IMR-90 (cell line): ENCODE measurements at regions not wholly inside any gene's neighbourhood (a gene's known extent, or its start where the extent isn't known, plus 50 kb on each side); places are given as distances from the start of the nearest gene placed in this dataset.

Experiments
- ATAC-seq: fragments of 200-7000 bp; cut with Tn5 transposase; 2 replicates; pipeline ENCODE4 v1.9.1; 2020; ENCODE audit warnings: low read depth, mild to moderate bottlenecking, moderate library complexity
- BruUV-seq: library from RNA; stranded (reverse); fragments of 400-500 nt; replicated peaks from 2 replicates; lab custom pipeline; 2021; lab: Mats Ljungman, UMichigan
- CTCF ChIA-PET: fragments of 300-600 bp; formaldehyde crosslinking; extraction: SDS; loops from one replicate; lab custom pipeline; 2021; ENCODE audit warnings: antibody characterized with exemption; lab: Yijun Ruan, JAX
- POLR2A ChIA-PET: fragments of 300-600 bp; sonication (Branson Sonifier 250); formaldehyde crosslinking; loops from one replicate; lab custom pipeline; 2022; ENCODE audit warnings: antibody characterized with exemption; ENCODE audit not compliant: unreplicated experiment; lab: Charles Lee
- DNase-seq: peaks from one replicate; pipeline ENCODE4 v3.0.0; 2013
- H2AFZ ChIP-seq: replicated peaks from 2 replicates; pipeline ENCODE3; 2013; ENCODE audit warnings: low read length, mild to moderate bottlenecking; ENCODE audit not compliant: poor library complexity
- H2AK5ac ChIP-seq: 2 replicates; pipeline ENCODE4 v1.6.1; 2013; ENCODE audit warnings: low read depth, low read length, inconsistent platforms
- H2AK9ac ChIP-seq: replicated peaks from 2 replicates; pipeline ENCODE3; 2013; ENCODE audit warnings: mild to moderate bottlenecking, low read depth, low read length, moderate library complexity; ENCODE audit not compliant: poor library complexity
- H2BK120ac ChIP-seq: 2 replicates; pipeline ENCODE4 v1.6.1; 2013; ENCODE audit warnings: low read depth, low read length, inconsistent platforms
- H2BK15ac ChIP-seq: 3 replicates; pipeline ENCODE4 v1.6.1; 2013; ENCODE audit warnings: low read depth, low read length, inconsistent platforms
- H2BK20ac ChIP-seq: 2 replicates; pipeline ENCODE4 v1.6.1; 2013; ENCODE audit warnings: low read depth, mild to moderate bottlenecking, inconsistent platforms, low read length, moderate library complexity
- H2BK5ac ChIP-seq: 2 replicates; pipeline ENCODE4 v1.6.1; 2013; ENCODE audit warnings: mild to moderate bottlenecking, low read depth, low read length, inconsistent platforms; ENCODE audit not compliant: poor library complexity, severe bottlenecking
- H3K14ac ChIP-seq: replicated peaks from 2 replicates; pipeline ENCODE4 v1.6.1; 2013; ENCODE audit warnings: low read depth, low read length, inconsistent platforms
- H3K18ac ChIP-seq: 2 replicates; pipeline ENCODE4 v1.6.1; 2013; ENCODE audit warnings: low read depth, low read length, control low read depth
- H3K23ac ChIP-seq: 2 replicates; pipeline ENCODE4 v1.6.1; 2013; ENCODE audit warnings: low read depth, low read length, inconsistent platforms
- H3K27ac ChIP-seq: 2 replicates; pipeline ENCODE4 v1.5.1; 2013; ENCODE audit warnings: mild to moderate bottlenecking, control low read depth, low read length; ENCODE audit not compliant: insufficient read depth
- H3K27me3 ChIP-seq: 2 replicates; pipeline ENCODE4 v1.6.1; 2013; ENCODE audit warnings: low read length; ENCODE audit not compliant: control insufficient read depth, insufficient read depth
- H3K36me3 ChIP-seq: 2 replicates; pipeline ENCODE4 v1.6.1; 2013; ENCODE audit warnings: low read length, mixed read lengths; ENCODE audit not compliant: control insufficient read depth, insufficient read depth
- H3K4ac ChIP-seq: 2 replicates; pipeline ENCODE4 v1.6.1; 2013; ENCODE audit warnings: low read depth, low read length, inconsistent platforms
- H3K4me1 ChIP-seq: 2 replicates; pipeline ENCODE4 v1.6.1; 2013; ENCODE audit warnings: low read length, mixed read lengths; ENCODE audit not compliant: control insufficient read depth, insufficient read depth
- H3K4me2 ChIP-seq: 2 replicates; pipeline ENCODE4 v1.6.1; 2013; ENCODE audit warnings: low read depth, mild to moderate bottlenecking, control low read depth, low read length, moderate library complexity
- H3K4me3 ChIP-seq: 2 replicates; pipeline ENCODE4 v1.5.1; 2013; ENCODE audit warnings: low read depth, mild to moderate bottlenecking, control low read depth, low read length, moderate library complexity; ENCODE audit not compliant: insufficient read depth
- H3K56ac ChIP-seq: 2 replicates; pipeline ENCODE4 v1.6.1; 2013; ENCODE audit warnings: low read length, inconsistent platforms; ENCODE audit not compliant: insufficient read depth; ENCODE audit errors: extremely low read depth
- H3K79me1 ChIP-seq, 2 experiments: 2 replicates each; pipeline ENCODE4 v1.6.1; 2013; ENCODE audit warnings: low read length in 2 of 2, inconsistent platforms in 1 of 2, low read depth in 1 of 2
- H3K9ac ChIP-seq: 2 replicates; pipeline ENCODE4 v1.6.1; 2013; ENCODE audit warnings: low read depth, low read length, control low read depth
- H3K9me1 ChIP-seq: 2 replicates; pipeline ENCODE4 v1.6.1; 2013; ENCODE audit warnings: low read length, inconsistent platforms; ENCODE audit not compliant: insufficient read depth
- H3K9me3 ChIP-seq: 2 replicates; pipeline ENCODE4 v1.6.1; 2013; ENCODE audit warnings: low read length; ENCODE audit not compliant: control insufficient read depth, insufficient read depth
- H4K20me1 ChIP-seq: 2 replicates; pipeline ENCODE4 v1.6.1; 2013; ENCODE audit warnings: low read length, inconsistent platforms; ENCODE audit not compliant: insufficient read depth
- H4K5ac ChIP-seq: 2 replicates; pipeline ENCODE4 v1.6.1; 2013; ENCODE audit warnings: mild to moderate bottlenecking, low read depth, low read length, control low read depth
- H4K8ac ChIP-seq, 2 experiments: 2 replicates each; pipeline ENCODE4 v1.6.1; 2013; ENCODE audit warnings: low read depth in 2 of 2, low read length in 2 of 2, control low read depth in 1 of 2, inconsistent platforms in 1 of 2
- H4K91ac ChIP-seq: 2 replicates; pipeline ENCODE4 v1.6.1; 2013; ENCODE audit warnings: low read depth, low read length, inconsistent platforms; ENCODE audit not compliant: insufficient read depth
- BHLHE40 ChIP-seq: fragments of 150-350 bp; IDR thresholded peaks from 2 replicates; pipeline ENCODE4 v1.6.1; 2016; ENCODE audit warnings: mild to moderate bottlenecking, low read depth, low read length
- CEBPB ChIP-seq: IDR thresholded peaks from 2 replicates; pipeline ENCODE4 v1.6.1; 2012; ENCODE audit warnings: low read depth, low read length, improper control_type of control experiment
- CHD1 ChIP-seq: IDR thresholded peaks from 2 replicates; pipeline ENCODE4 v1.6.1; 2012; ENCODE audit warnings: low read depth, low read length, improper control_type of control experiment
- FOS ChIP-seq: fragments of 150-350 bp; IDR thresholded peaks from 2 replicates; pipeline ENCODE4 v1.6.1; 2016; ENCODE audit warnings: low read depth, low read length
- MAFK ChIP-seq: IDR thresholded peaks from 2 replicates; pipeline ENCODE4 v1.6.1; 2012; ENCODE audit warnings: low read depth, low read length, improper control_type of control experiment
- MAZ ChIP-seq: IDR thresholded peaks from 2 replicates; pipeline ENCODE4 v1.6.1; 2012; ENCODE audit warnings: low read depth, mild to moderate bottlenecking, low read length, improper control_type of control experiment, moderate library complexity, borderline replicate concordance
- MXI1 ChIP-seq: IDR thresholded peaks from 2 replicates; pipeline ENCODE4 v1.6.1; 2012; ENCODE audit warnings: low read depth, mild to moderate bottlenecking, low read length, moderate library complexity, borderline replicate concordance
- NFE2L2 ChIP-seq: fragments of 150-350 bp; IDR thresholded peaks from 2 replicates; pipeline ENCODE4 v1.6.1; 2016; ENCODE audit warnings: low read depth, mild to moderate bottlenecking, low read length
- POLR2A ChIP-seq: IDR thresholded peaks from 2 replicates; pipeline ENCODE4 v1.6.1; 2012; ENCODE audit warnings: mild to moderate bottlenecking, low read depth, low read length
- RAD21 ChIP-seq: IDR thresholded peaks from 2 replicates; pipeline ENCODE4 v1.6.1; 2012; ENCODE audit warnings: low read length, improper control_type of control experiment
- RCOR1 ChIP-seq: IDR thresholded peaks from 2 replicates; pipeline ENCODE4 v1.6.1; 2012; ENCODE audit warnings: mild to moderate bottlenecking, low read length, improper control_type of control experiment; ENCODE audit not compliant: insufficient replicate concordance
- RFX5 ChIP-seq: IDR thresholded peaks from 2 replicates; pipeline ENCODE4 v1.8.0; 2012; ENCODE audit warnings: low read depth, mild to moderate bottlenecking, low read length, moderate library complexity
- SMC3 ChIP-seq: fragments of 150-350 bp; IDR thresholded peaks from 2 replicates; pipeline ENCODE4 v1.6.1; 2016; ENCODE audit warnings: low read depth, mild to moderate bottlenecking, antibody characterized with exemption, low read length, moderate library complexity
- WGBS, 2 experiments: methylation state at CpG; one replicate each; pipeline versions ENCODE4 v1.1.5 to v1.1.7; 2013; ENCODE audit warnings: missing lambda C conversion rate in 2 of 2; ENCODE audit not compliant: insufficient read length in 1 of 2; ENCODE audit errors: extremely low coverage in 2 of 2; 5-methylcytosine and 5-hydroxymethylcytosine counted together
- dilution Hi-C: fragments of 300-500 bp; cut with HindIII; formaldehyde crosslinking; loops from one replicate; pipeline ENCODE4 v1.14.3; 2018; ENCODE audit warnings: low sequenced_read_pairs; ENCODE audit not compliant: unreplicated experiment
- in situ Hi-C: fragments of 300-500 bp; cut with MboI; formaldehyde crosslinking; loops from 3 replicates; pipeline ENCODE4 v1.14.3; 2019; ENCODE audit warnings: low sequenced_read_pairs, inconsistent platforms, mixed read lengths
- intact Hi-C: fragments of 100-400 bp; cut with micrococcal nuclease; formaldehyde crosslinking; loops from 2 replicates; pipeline ENCODE4 v1.10.0; 2022
- TF ChIP-seq, protein P1 (sequence below): fragments of 150-350 bp; IDR thresholded peaks from 2 replicates; pipeline ENCODE4 v1.6.1; 2017; ENCODE audit warnings: mild to moderate bottlenecking, antibody characterized with exemption, low read length, low read depth
- TF ChIP-seq, protein P2 (sequence below): fragments of 150-350 bp; IDR thresholded peaks from 2 replicates; pipeline ENCODE4 v1.6.1; 2016; ENCODE audit warnings: low read depth, mild to moderate bottlenecking, low read length, moderate library complexity, borderline replicate concordance

DNA sequence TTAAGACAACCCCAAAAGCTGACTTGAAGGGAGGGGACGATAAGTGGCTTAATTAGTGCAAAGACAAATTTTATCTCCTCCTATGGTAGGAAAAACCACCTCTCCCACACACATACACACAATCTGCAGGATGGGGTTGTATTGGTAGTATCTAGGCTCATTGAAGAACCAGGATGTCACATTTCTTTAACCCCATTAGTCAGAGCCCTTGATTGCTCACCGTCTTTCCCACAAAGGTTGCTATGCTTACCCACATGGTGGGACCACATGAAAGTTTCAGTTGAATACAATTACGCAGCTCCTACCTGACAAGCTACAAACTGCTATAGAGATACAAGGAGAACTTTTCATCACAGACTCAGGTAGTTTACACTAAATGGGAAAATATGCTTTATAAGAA lies 765.0 kb upstream of the CELF4 start:
- Histone ChIP-seq H4K8ac (no peak overlapping the region), H2AK5ac (no peak overlapping the region), H3K27me3 (no peaks in the 10 kb centered on the region), H3K18ac (no peak overlapping the region), H2BK120ac (no peak overlapping the region), H3K56ac (no peak overlapping the region), H3K9me1 (no peaks in the 10 kb centered on the region), H4K5ac (no peak overlapping the region), H2AFZ (no peak overlapping the region), H3K9me3 (peaks cover 2% of the 10 kb centered on the region), H3K27ac (no peak overlapping the region), H3K4me2 (no peak overlapping the region), H2BK20ac (no peak overlapping the region), H3K4ac (no peak overlapping the region), H2AK9ac (no peak overlapping the region), H3K4me3 (no peak overlapping the region), H3K79me1 (no peaks in the 10 kb centered on the region), H4K20me1 (no peaks in the 10 kb centered on the region), H2BK15ac (no peak overlapping the region), H4K91ac (no peak overlapping the region), H2BK5ac (no peak overlapping the region), H3K36me3 (no peaks in the 10 kb centered on the region), H3K14ac (no peak overlapping the region), H3K9ac (no peak overlapping the region), H3K23ac (no peak overlapping the region), H3K4me1 (no peaks in the 10 kb centered on the region)
- ChIA-PET CTCF (no interaction called here), POLR2A (no interaction called here)
- DNase-seq (no peak), ATAC-seq (no peak)
- TF ChIP-seq CHD1 (no peak), MAFK (no peak), CEBPB (no peak), BHLHE40 (no peak), RCOR1 (no peak), RFX5 (no peak), POLR2A (no peak), RAD21 (no peak), MXI1 (no peak), SMC3 (no peak), NFE2L2 (no peak), FOS (no peak), MAZ (no peak)
- TF ChIP-seq, protein P1, sequence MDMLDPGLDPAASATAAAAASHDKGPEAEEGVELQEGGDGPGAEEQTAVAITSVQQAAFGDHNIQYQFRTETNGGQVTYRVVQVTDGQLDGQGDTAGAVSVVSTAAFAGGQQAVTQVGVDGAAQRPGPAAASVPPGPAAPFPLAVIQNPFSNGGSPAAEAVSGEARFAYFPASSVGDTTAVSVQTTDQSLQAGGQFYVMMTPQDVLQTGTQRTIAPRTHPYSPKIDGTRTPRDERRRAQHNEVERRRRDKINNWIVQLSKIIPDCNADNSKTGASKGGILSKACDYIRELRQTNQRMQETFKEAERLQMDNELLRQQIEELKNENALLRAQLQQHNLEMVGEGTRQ = no peak
- TF ChIP-seq, protein P2, sequence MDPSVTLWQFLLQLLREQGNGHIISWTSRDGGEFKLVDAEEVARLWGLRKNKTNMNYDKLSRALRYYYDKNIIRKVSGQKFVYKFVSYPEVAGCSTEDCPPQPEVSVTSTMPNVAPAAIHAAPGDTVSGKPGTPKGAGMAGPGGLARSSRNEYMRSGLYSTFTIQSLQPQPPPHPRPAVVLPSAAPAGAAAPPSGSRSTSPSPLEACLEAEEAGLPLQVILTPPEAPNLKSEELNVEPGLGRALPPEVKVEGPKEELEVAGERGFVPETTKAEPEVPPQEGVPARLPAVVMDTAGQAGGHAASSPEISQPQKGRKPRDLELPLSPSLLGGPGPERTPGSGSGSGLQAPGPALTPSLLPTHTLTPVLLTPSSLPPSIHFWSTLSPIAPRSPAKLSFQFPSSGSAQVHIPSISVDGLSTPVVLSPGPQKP = no peak
- dilution Hi-C loops (no loop called here), in situ Hi-C loops (no loop called here), intact Hi-C loops (no loop called here)
- BruUV-seq = no TSS peak
- WGBS, 2 experiments = no CpG with 5 or more reads among the region's 3 CpGs
